HG03066 (cell line): ENCODE measurements at regions not wholly inside any gene's neighbourhood (a gene's known extent, or its start where the extent isn't known, plus 50 kb on each side); places are given as distances from the start of the nearest gene placed in this dataset.

Experiments used
- ATAC-seq: cut with Tn5 transposase; IDR thresholded peaks from one replicate; pipeline ENCODE4 v1.9.1; 2021; ENCODE audit warnings: low read depth; ENCODE audit not compliant: unreplicated experiment

DNA sequence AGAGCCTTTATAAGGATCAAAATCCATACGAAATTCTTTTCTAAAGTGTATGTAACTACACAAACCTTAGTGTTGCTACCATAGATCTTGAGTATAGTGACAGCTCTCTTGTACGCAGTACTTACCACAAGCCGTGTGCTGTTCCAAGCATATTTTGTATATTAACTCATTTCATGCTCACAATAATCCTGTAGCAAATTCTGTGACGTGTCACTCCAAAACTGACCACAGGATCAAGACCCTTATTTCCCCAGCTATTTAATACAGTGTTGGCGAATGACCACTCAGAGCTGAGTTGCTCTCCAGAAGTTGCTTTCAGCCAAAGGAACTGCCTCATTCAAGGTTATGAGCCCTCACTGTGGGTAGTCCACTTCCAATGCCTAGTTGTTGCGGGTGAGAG is 169.8 kb downstream of the BTG1 start:
- no peak for ATAC-seq

- no peak for ATAC-seq
Observed at GRCh38 chr12:91974541-91975085, 171.0 kb downstream of the BTG1 start.

- ATAC-seq: no peak
Observed at GRCh38 chr12:91973813-91974212, 171.8 kb downstream of the BTG1 start.

GRCh38 chr12:91972896-91973295 is 172.8 kb downstream of the BTG1 start:
- ATAC-seq: no peak

DNA sequence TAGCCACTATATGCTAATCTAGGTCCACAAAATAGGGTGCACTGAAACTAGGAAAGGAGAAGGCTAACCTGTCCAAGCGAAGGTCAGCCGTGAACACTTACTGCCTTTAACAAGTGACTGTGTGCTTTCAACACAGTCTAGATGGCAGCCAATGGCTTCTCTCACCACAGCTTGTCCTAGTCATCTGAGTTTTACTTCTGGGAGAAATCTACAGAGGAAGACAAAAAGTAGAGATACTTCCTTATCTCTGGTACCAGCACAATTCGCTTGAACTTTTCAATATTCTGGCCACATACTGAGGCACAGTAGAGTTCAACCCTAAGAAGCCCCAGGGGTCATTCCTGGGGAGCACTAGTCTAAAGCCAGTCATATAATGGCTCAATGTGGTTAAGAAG is 176.9 kb downstream of the BTG1 start:
- no peak for ATAC-seq

DNA sequence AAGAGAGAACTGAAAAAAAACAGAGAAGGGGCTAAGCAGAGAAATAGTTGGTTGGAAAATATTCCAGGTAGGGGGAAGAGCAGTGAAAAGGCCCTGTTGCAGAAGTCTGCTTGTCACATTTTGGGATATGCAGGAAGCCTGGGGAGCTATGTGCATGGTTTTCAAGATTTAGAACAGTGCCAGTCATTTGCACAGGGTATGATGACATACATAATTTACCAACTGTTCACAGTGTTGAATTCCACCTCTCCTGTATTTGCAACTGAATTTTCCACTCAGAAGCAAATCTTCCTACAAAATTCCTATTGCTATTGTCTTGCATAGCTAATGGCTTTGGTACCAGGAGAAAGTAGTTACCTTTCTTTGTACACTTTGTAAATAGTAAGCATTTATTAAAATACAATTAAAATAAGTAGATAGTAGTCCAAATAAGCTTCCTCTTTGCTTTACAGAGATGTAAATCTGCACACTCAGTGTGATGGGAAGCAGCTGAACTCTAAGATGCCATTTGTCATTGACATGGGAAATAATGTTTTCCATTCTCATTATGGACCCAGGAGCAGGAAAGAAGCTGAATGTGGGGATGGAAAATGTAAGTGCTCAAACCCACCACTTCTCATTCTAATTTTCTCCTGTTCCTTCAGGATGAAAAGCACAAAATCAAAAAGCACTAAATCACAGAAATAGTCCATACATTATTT is 177.4 kb downstream of the BTG1 start:
- no peak for ATAC-seq

DNA sequence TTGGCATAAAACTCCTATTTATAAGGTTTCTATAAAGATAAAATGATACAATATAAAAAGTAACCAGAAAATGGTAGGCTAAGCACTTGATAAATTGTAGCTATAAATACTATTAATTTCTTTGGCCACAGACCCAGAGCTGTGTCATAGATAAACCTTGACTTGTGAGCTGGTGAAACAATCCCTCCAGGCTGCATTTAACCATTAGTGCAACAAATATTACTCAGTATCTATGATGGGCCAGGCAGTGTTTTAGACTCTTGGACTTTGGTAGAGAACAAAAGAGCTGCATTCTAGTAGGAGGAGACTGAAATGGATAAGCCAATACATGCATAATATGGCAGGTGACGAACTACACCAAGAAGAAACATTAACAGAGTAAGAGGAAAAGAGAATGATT is 178.1 kb downstream of the BTG1 start:
- no peak for ATAC-seq

GRCh38 chr12:91965781-91966180 is 179.9 kb downstream of the BTG1 start:
- no peak for ATAC-seq

DNA sequence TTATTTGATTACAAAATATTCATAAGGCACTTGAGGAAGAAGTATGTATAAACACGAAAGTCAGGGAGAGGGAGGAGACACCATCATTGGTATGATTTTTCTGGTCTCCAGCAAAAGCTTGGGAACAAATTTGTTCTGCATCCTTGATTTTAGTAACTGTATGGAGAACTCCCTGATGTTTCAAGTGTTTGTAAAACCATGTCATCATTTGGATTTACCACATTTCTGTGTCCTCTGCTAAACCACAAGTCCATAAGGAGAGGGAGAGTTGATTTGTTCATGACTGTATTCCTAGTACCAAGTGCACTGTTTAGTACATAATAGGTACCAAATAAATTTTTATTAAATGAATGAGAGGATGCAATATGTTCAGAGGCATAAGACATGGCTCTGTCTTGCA is 181.1 kb downstream of the BTG1 start:
- no peak for ATAC-seq

GRCh38 chr12:91959220-91959619 is 186.4 kb downstream of the BTG1 start:
- no peak for ATAC-seq

DNA sequence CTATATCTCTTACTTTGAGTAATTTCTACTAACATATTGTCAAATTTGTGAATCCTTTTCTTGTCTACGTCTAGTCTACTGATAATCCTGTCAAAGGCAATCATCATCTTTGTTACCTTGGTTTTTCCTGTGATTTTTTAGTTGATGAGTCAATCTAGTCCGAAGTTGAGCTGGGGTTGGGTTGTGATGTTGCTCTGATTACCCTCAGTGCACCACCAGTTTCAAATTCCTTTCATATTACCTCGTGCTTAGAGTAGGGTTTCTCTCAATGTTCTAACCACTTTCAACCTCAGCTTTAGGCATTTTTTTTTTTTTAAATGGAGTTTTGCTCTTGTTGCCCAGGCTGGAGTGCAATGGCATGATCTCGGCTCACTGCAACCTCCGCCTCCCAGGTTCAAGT is 186.8 kb downstream of the BTG1 start:
- ATAC-seq: no peak

DNA sequence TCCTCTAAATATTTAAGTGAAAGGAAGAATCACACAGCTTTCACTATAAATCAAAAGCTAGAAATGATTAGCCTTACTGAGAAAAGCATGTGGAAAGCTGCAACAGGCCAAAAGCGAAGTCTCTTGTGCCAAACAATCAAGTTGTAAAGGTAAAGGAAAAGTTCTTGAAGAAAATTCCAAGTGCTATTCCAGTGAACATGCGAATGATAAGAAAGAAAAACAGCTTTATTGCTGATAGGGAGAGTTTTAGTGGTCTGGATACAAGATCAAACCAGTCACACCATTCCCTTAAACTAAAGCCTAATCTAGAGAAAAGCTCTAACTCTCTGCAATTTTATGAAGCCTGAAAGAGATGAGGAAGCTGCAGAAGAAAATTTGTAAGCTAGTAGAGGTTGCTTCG is 190.9 kb downstream of the BTG1 start:
- no peak for ATAC-seq

GRCh38 chr12:91954326-91954725 is 191.3 kb downstream of the BTG1 start:
- no peak for ATAC-seq

DNA sequence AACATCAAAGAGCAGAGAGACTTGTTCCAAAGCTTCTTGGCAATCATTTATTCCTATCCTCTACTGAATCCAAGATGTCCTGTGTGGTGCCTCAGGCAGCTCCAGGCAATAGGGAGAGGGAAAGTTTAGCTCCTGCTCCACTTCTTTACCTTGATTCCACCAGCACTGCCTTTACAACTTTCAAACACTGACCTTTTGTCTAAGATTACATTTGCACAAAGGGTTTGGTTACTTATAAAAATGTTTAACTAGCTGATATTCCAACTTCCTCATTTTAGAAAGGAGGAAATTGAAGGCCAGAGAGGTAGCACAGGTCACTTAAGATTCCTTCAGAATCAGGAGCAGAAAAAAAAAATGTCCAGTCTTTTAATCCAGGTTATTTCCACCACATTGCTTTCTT is 192.7 kb downstream of the BTG1 start:
- no peak for ATAC-seq

GRCh38 chr12:91951571-91951970 is 194.1 kb downstream of the BTG1 start:
- ATAC-seq: no peak

DNA sequence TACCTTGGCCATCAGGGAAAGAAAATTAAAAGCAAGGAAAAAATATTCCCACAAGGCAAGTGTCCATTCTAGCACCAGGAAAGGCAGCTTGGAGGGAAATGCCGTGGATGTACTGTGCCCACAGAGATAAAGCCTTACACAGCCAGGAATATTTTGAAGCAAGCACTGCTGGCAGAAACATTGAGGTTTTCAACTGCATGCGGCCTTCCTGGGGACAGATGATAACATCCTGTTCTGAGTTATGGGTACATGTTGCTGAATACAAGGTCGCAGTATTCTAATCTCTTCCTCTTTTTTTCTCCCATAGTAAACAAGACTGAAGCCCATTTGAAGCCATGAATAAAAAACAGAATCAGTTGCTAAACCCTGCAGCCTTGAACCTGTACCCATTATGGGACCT is 197.1 kb downstream of the BTG1 start:
- no peak for ATAC-seq

- no peak for ATAC-seq
Observed at GRCh38 chr12:91947459-91947858, 198.2 kb downstream of the BTG1 start.

- ATAC-seq: no peak
Observed at GRCh38 chr12:91944637-91945036, 201.0 kb downstream of the BTG1 start.

DNA sequence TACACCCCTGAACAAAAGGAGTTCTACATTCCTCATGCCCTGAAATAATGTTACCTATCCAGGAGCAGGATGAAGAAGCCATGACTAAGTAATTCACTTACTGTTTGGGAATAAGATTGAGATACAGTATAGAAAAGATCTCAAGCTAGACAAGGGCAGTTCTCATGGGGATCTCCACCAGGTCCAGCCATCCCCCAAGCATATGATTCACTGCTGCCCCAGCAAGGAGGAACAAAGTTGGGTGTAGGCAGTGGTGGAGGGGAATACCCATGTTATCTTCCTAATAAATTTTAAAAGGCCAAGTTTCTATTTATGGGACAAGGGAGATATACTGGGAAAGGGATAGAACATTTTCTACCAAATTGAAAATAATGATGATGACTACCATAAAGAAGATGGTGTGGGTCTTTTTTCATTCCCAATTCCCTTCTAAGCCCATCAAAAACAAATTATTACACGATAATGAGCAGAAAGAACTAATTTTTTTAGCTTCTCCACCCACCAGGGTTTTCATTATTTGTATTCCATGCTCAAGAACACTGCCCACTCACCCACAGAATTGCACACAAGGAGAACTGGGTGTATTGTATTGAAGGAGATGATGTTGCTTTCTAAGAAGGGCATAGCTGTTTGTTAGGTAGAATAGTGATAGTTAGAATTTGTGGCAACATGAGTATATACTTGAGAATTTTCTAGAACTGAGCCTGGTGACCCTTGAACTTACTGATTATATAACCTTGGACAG is 204.6 kb downstream of the BTG1 start:
- ATAC-seq: no peak

DNA sequence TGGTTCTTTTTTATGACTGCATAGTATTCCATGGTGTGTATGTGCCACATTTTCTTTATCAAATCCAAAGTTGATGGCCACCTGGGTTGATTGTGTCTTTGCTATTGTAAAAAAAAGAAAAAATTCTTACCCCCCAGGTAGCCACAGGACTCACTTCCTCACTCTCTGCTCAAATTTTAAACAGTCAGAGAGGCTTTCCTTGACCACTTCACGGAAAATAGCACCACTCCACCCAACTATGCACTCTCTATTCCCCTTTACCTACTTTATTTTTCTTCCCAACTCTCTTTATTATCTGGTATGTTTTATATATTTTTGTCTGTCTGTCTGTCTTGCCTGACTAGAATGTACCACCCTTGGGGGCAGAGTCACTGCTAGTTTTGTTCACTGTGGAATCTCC is 205.3 kb downstream of the BTG1 start:
- ATAC-seq: no peak

DNA sequence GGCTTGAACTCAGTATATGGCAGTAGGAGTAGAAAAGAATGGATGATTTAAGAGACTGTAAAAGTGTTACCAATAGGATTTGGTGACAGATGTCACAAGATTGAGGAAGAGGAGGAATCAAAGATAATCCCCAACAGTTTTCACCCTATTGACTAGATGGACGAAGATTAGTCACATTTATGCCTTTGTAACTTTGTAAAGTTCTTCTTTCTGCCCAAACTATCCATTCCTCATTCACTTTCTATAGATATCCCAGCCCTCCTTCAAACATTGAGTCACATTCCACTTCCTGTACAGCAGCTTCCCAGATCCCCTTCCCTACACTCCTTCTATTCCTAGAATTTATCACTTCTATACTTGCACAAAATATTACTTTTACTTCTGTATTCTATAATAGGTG is 207.9 kb downstream of the BTG1 start:
- no peak for ATAC-seq

DNA sequence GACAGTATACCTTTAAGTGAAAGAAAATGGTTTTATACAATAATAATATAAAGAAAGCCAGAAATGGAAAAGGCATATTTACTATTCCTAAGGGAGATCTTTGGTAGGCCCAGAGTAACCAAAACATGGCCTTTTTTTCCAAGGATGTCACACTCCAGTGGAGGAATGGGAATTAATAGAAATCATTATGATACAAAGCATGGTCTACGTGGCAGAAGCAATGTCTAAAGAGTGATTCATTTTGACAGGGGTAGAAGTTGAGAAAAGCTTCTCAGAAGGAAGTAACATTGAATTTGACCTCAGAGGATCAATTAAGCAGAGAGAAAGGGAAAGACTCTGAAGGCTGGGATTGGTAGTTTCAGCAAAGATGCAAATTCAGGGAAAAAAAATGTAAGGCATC is 208.6 kb downstream of the BTG1 start:
- no peak for ATAC-seq
